ENCODE measurements at regions not wholly inside any gene's neighbourhood (a gene's known extent, or its start where the extent isn't known, plus 50 kb on each side); places are given as distances from the start of the nearest gene placed in this dataset.

DNA sequence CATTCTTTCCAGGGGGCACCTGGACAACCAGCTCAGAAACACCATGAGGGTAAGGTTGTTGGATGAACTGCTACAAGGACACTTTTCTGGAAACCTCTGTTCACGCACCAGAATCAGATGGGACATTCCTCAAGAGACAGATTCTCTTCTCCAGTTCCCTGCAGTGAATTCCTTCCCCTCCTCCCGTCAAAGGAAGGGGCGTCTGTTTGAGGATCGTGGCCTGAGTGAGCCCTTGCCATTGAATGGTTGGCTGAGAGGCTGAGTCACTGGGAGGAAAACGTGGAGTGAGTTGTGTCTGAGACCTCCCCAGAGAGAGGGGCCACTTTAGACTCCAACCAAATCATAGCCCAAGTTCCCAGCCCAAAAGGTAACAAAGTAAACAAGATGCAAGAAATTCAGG lies 79.4 kb upstream of the ZNF507 start:
- no peak for DNase-seq

DNA sequence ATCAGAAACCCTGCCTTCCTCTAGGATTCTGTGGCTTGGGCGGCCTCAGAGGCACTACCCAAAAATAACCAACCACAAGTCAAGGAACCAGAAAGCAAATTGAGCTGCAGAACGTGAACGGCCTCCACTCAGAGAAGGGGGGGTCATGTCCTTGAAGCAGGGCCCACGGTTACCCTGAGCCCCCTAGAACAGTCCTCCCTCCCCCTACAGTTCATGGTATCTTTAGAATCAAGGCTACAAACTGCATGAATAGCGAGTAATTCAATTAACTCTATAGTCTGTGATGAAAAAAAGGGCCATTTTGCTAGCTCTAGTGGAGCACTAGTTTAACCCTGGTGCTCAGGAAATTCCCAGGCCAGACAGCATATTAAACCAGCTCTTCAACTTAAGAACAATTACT lies 79.0 kb upstream of the ZNF507 start:
- no peak for DNase-seq

DNA sequence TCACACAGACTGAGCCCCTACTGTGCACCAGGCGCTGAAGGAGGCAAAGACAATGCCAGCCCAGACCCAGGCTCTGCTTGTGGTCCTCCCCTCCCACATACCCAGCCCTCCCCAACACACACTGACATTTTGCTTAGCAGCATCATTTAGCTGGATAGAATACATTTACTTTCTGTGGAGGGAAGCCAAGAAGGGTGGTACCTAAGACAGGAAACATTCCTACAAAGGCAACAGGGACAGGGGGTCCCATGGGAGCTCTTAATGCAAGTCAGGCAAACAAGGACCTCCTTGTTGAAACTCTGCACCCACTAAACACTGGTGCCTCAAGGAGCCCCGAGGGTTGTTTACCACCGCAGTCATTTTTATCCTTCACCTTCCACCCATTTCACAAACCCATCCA lies 77.0 kb upstream of the ZNF507 start:
- DNase-seq = no peak

DNA sequence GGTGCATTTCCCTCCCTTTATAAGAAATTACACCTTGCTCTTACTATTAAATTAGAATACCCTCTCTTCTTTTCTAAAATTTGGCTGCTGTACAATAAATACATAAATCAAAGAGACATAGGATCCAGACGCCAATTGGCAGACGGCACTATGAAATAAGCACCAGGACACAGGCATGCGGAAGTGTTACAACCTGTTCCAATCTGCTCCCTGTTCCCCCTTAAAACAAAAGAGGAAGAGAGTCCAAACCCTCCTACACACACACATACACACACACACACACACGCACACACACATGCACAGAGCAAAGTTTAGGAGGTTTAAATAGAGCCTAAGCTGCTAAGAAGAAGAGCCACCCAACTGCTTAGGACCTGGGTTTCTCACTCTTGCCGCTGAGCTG lies 75.6 kb upstream of the ZNF507 start:
- DNase-seq = no peak

- DNase-seq = no peak
These were observed 71.9 kb upstream of the ZNF507 start for GRCh38 chr19:32273483-32273882.

DNA sequence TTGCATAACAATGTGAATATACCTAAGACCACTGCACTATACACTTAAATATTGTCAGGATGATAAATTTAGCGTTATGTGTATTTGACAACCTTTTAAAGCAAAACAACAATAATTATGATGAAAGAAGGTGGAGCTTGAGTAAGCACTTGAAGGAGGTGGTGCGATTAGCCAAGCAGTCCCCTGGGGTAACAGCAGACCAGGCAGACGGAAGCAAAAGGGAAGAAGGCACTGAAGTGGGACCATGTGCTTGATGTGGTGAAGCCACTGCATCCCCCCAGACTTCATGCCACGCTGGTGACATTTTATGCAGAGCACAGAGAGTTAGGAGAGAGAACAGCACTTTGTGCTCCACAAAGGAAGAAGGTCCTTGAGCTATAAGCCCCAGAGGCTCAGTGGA lies 58.3 kb upstream of the ZNF507 start:
- DNase-seq = no peak

GRCh38 chr19:32287811-32288227 lies 57.6 kb upstream of the ZNF507 start:
- peak; percentile 16 for DNase-seq

GRCh38 chr19:32289566-32290210 lies 55.7 kb upstream of the ZNF507 start:
- no peak for DNase-seq

- no peak for DNase-seq
These were observed 53.5 kb upstream of the ZNF507 start for GRCh38 chr19:32291876-32292275.

- DNase-seq = no peak
These were observed 50.5 kb upstream of the ZNF507 start for GRCh38 chr19:32294871-32295438.

Measured in NCI-H146 (cell line).